Right lobe of liver (tissue), 6 donors: ENCODE measurements at regions not wholly inside any gene's neighbourhood (a gene's known extent, or its start where the extent isn't known, plus 50 kb on each side); places are given as distances from the start of the nearest gene placed in this dataset.

Experiments
- ATAC-seq, 4 donors: fragments of 200-7000 bp; cut with Tn5 transposase; one replicate each; pipeline ENCODE4 v1.9.1; 2020; ENCODE audit warnings: mild to moderate bottlenecking in 4 of 4, moderate library complexity in 4 of 4
- DNase-seq, 3 donors: peaks; one replicate each; pipeline ENCODE4 v3.0.0-alpha.2; 2020
- H3K27ac ChIP-seq, 3 donors: fragments of 200-600 bp; one replicate each; pipeline ENCODE4 v1.8.0; 2022
- H3K27me3 ChIP-seq, 2 donors: fragments of 200-600 bp; one replicate each; pipeline ENCODE4 v1.8.0; 2022
- H3K36me3 ChIP-seq, 4 donors: fragments of 200-600 bp; sonication (generic) in 1 of 4; one replicate each; pipeline versions ENCODE4 v1.5.1 to v1.8.0; 2017 to 2022; ENCODE audit warnings: control low read depth in 1 of 4
- H3K4me1 ChIP-seq, 4 donors: fragments of 200-600 bp; sonication (generic) in 1 of 4; one replicate each; pipeline versions ENCODE4 v1.5.1 to v1.8.0; 2017 to 2022; ENCODE audit warnings: control low read depth in 1 of 4
- H3K4me3 ChIP-seq, 3 donors: fragments of 200-600 bp; one replicate each; pipeline ENCODE4 v1.8.0; 2022
- H3K9me3 ChIP-seq, 4 donors: fragments of 200-600 bp; sonication (generic) in 1 of 4; one replicate each; pipeline versions ENCODE4 v1.5.1 to v1.8.0; 2017 to 2022; ENCODE audit warnings: control low read depth in 1 of 4
- POLR2A ChIP-seq: fragments of 450-650 bp; IDR thresholded peaks from one replicate; pipeline ENCODE4 v1.6.1; 2017; ENCODE audit warnings: antibody characterized with exemption, mild to moderate bottlenecking
- WGBS: methylation state at CpG from one replicate; pipeline ENCODE4 v1.1.6; 2018; ENCODE audit warnings: low coverage, low lambda C conversion rate; ENCODE audit not compliant: insufficient coverage; ENCODE audit errors: missing lambda C conversion rate; 5-methylcytosine and 5-hydroxymethylcytosine counted together
- intact Hi-C, 2 donors: fragments of 100-400 bp; cut with DNase I; formaldehyde crosslinking; loops; one replicate each; pipeline versions ENCODE4 v1.11.2 to v1.14.1; 2022
- TF ChIP-seq, protein P1 (sequence below), 4 donors: fragments of 200-600 bp in 3 of 4; fragments of 450-650 bp in 1 of 4; IDR thresholded peaks; one replicate each; pipeline versions ENCODE4 v1.5.1 to v1.8.0; 2016 to 2022; ENCODE audit warnings: antibody characterized with exemption in 4 of 4, mild to moderate bottlenecking in 2 of 4
- donor health status: DM: no; HTN: yes; CAD: no.
- donor health status: DM: no; HTN: no; CAD: no.
- donor health status: DM: no; HTN: no; CAD: no.
- donor health status: DM: no; HTN: yes; CAD: no.
- donor health status: DM: no; HTN: yes; CAD: no.

DNA sequence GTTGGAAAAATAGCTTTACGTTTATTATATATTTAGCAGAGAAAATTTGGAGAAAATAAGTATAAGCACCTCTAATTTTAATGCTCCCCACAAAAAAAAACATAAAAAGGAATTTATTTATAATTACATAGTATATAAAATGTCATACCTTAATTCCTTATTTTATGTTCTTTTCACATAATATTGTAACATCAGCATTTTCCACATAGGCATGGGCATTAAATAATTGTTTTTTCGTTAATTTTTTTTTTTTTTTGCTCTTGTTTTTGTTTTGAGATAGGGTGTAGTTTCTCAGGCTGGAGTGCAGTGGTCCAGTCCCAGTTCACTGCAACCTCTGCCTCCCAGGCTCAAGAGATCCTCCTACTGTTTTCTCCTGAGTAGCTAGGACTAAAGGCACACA is 329.8 kb upstream of the FOXG1 start:
- H3K27ac ChIP-seq, result no peak overlapping the region
- no peak for DNase-seq
- H3K4me1 ChIP-seq, result no peaks in the 10 kb centered on the region
- no peaks in the 10 kb centered on the region for H3K36me3 ChIP-seq
- peaks cover 0 to under 1% (median 0%) of the 10 kb centered on the region in 4 donors for H3K9me3 ChIP-seq
- H3K27me3 ChIP-seq, result no peaks in the 10 kb centered on the region
- TF ChIP-seq POLR2A, result no peak
- TF ChIP-seq, protein P1, sequence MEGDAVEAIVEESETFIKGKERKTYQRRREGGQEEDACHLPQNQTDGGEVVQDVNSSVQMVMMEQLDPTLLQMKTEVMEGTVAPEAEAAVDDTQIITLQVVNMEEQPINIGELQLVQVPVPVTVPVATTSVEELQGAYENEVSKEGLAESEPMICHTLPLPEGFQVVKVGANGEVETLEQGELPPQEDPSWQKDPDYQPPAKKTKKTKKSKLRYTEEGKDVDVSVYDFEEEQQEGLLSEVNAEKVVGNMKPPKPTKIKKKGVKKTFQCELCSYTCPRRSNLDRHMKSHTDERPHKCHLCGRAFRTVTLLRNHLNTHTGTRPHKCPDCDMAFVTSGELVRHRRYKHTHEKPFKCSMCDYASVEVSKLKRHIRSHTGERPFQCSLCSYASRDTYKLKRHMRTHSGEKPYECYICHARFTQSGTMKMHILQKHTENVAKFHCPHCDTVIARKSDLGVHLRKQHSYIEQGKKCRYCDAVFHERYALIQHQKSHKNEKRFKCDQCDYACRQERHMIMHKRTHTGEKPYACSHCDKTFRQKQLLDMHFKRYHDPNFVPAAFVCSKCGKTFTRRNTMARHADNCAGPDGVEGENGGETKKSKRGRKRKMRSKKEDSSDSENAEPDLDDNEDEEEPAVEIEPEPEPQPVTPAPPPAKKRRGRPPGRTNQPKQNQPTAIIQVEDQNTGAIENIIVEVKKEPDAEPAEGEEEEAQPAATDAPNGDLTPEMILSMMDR (IDR thresholded peaks at IDR 0.05), result no peak
- no peak for ATAC-seq
- WGBS, result 22% methylated on average over 2 of the region's 2 CpGs
- intact Hi-C loops, result no loop called here
- H3K4me3 ChIP-seq, result no peak overlapping the region

DNA sequence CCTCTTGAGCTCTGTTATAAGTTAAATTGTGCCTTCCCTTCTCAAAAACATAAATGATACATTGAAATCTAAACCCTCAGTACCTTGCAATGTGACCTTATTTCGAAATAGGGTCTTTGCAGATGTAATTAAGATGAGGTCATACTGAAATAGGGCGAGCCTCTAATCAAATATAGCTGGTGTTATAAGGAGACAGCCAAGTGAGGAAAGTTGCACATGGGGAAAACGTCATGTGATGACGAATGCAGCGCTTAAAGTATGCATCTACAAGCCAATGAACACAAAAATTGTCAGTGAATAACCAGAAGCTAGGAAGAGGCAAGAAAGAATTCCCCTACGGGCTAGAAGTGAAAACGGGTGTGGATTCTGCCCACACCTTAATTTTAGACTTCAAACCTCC is 305.2 kb upstream of the FOXG1 start:
- no peak for ATAC-seq
- H3K4me3 ChIP-seq, result no peak overlapping the region
- 37% methylated on average over 7 of the region's 7 CpGs for WGBS
- no peak overlapping the region for H3K27ac ChIP-seq
- TF ChIP-seq, protein P1 (IDR thresholded peaks at IDR 0.05), result no peak
- TF ChIP-seq POLR2A, result no peak
- no peaks in the 10 kb centered on the region for H3K4me1 ChIP-seq
- intact Hi-C loops, result no loop called here
- H3K9me3 ChIP-seq, result no peaks in the 10 kb centered on the region
- H3K36me3 ChIP-seq, result no peaks in the 10 kb centered on the region
- no peaks in the 10 kb centered on the region for H3K27me3 ChIP-seq
- no peak for DNase-seq

DNA sequence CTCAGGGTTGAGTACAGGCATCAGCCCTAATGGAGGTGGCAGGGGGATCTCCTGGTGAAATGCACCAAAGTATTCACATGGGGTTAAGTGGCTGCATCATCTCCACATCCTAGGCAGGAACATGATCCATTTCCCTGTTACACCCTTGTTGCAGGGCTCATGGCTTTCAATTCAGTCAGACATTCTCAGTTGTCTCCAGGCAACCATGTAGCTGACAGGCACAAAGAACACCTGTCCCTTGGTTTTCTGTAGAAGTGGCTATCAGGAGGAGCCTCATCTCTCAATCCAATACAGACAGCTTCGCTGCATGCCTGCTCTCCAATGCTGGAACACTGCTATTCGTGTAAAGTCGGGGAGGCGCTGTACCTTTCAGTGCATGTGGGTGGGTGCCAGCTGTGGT is 299.0 kb upstream of the FOXG1 start:
- no peaks in the 10 kb centered on the region for H3K9me3 ChIP-seq
- H3K27ac ChIP-seq, result no peak overlapping the region
- ATAC-seq, result no peak
- DNase-seq, result no peak
- H3K4me3 ChIP-seq, result no peak overlapping the region
- no peak for TF ChIP-seq POLR2A
- TF ChIP-seq, protein P1 (IDR thresholded peaks at IDR 0.05), result no peak
- no peaks in the 10 kb centered on the region for H3K27me3 ChIP-seq
- intact Hi-C loops, result no loop called here
- H3K4me1 ChIP-seq, result no peaks in the 10 kb centered on the region
- 40% methylated on average over 2 of the region's 4 CpGs for WGBS
- no peaks in the 10 kb centered on the region for H3K36me3 ChIP-seq

DNA sequence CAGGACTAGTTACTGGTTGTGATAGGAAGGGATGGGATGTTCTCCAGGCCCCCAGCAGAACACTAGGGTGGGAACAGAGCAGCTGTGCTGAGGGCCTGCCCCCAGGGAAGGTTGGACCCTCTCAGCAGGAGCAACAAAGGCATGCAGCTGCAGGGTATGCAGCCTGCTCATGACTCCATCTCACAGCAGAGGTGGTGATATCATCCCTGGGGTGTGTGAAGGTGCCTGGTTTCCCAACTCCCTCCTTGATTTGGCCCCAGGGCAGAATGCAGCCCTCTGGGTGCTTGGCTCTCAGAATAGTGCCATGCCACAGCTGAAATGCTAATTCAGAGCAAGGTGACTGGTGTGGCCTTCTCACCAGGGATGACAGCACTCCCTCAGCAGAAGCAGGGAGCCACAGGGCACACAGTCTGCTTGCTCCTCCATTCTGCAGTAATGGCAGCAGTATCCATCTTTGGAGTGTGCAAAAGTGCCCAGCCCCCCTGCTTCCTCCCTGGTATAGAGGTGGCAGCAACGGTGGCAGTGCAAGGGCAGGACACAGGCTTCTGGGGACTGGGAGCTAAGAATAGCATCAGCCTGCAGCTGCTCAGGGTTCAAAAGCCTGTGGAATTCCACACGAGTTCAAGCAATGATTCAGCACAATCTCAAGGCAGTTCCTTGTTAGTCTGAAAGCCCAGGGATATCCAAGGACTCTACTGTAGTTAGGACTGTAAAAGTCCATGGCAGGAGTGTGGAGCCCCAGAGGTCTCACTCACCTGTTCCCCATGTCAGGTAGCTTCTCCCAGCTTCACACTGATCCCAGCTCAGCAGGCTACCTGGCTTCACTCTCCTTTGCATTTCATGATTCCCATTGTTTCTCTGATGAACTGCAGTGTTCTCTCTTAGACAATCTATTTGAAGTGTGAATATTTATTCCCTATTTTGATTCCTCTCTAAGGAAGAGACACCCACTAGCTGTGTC is 298.1 kb upstream of the FOXG1 start:
- Histone ChIP-seq H3K4me1 (no peaks in the 10 kb centered on the region), H3K4me3 (no peak overlapping the region), H3K27ac (no peak overlapping the region), H3K36me3 (no peaks in the 10 kb centered on the region), H3K9me3 (no peaks in the 10 kb centered on the region), H3K27me3 (no peaks in the 10 kb centered on the region)
- DNase-seq (no peak), ATAC-seq (no peak)
- intact Hi-C loops, result no loop called here
- TF ChIP-seq POLR2A, result no peak
- TF ChIP-seq, protein P1 (IDR thresholded peaks at IDR 0.05), result no peak
- WGBS, result 20% methylated on average over 2 of the region's 2 CpGs
